OCI-LY7 (cell line): ENCODE measurements at regions not wholly inside any gene's neighbourhood (a gene's known extent, or its start where the extent isn't known, plus 50 kb on each side); places are given as distances from the start of the nearest gene placed in this dataset.

Experiments used
- EZH2phosphoT487 ChIP-seq: fragments of 200-600 bp; sonication (generic); IDR thresholded peaks from 2 replicates; pipeline ENCODE4 v1.6.1; 2018; ENCODE audit warnings: low read depth, borderline replicate concordance, mild to moderate bottlenecking, mixed run types, antibody characterized with exemption, low read length, moderate library complexity, mixed read lengths
- TF ChIP-seq, protein P1 (sequence below): fragments of 200-600 bp; sonication (generic); conservative IDR thresholded peaks from 2 replicates; pipeline ENCODE4 v1.5.1; 2014; ENCODE audit warnings: mild to moderate bottlenecking, antibody characterized with exemption, low read length, moderate library complexity, mixed read lengths

GRCh38 chr17:69879576-69879975 lies 195.4 kb upstream of the KCNJ16 start:
- TF ChIP-seq, protein P1, sequence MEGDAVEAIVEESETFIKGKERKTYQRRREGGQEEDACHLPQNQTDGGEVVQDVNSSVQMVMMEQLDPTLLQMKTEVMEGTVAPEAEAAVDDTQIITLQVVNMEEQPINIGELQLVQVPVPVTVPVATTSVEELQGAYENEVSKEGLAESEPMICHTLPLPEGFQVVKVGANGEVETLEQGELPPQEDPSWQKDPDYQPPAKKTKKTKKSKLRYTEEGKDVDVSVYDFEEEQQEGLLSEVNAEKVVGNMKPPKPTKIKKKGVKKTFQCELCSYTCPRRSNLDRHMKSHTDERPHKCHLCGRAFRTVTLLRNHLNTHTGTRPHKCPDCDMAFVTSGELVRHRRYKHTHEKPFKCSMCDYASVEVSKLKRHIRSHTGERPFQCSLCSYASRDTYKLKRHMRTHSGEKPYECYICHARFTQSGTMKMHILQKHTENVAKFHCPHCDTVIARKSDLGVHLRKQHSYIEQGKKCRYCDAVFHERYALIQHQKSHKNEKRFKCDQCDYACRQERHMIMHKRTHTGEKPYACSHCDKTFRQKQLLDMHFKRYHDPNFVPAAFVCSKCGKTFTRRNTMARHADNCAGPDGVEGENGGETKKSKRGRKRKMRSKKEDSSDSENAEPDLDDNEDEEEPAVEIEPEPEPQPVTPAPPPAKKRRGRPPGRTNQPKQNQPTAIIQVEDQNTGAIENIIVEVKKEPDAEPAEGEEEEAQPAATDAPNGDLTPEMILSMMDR = no peak
- no peak for TF ChIP-seq EZH2phosphoT487
